HG02798 (cell line): ENCODE measurements at regions not wholly inside any gene's neighbourhood (a gene's known extent, or its start where the extent isn't known, plus 50 kb on each side); places are given as distances from the start of the nearest gene placed in this dataset.
"Not testable (repeated sequence)": the region's sequence is repeated elsewhere in the genome, so short reads cannot be mapped to it uniquely, and the experiment has no call there.

ENCODE experiments used
- ATAC-seq: cut with Tn5 transposase; IDR thresholded peaks from one replicate; pipeline ENCODE4 v1.9.1; 2021; ENCODE audit warnings: mild to moderate bottlenecking; ENCODE audit not compliant: unreplicated experiment, poor library complexity

- ATAC-seq = no peak
Observed at GRCh38 chr2:121818546-121818945, 63.1 kb downstream of the TSN start.

GRCh38 chr2:121819846-121820245 is 64.4 kb downstream of the TSN start:
- ATAC-seq = no peak

- no peak for ATAC-seq
Observed at GRCh38 chr2:121821476-121822158, 66.2 kb downstream of the TSN start.

GRCh38 chr2:121824264-121824663 is 68.8 kb downstream of the TSN start:
- no peak for ATAC-seq

GRCh38 chr2:121825003-121825950 is 69.8 kb downstream of the TSN start:
- ATAC-seq = no peak

- no peak for ATAC-seq
Observed at GRCh38 chr2:121826036-121826435, 70.6 kb downstream of the TSN start.

- ATAC-seq = no peak
Observed at GRCh38 chr2:121828281-121828731, 72.9 kb downstream of the TSN start.

GRCh38 chr2:121830809-121831208 is 75.4 kb downstream of the TSN start:
- ATAC-seq = no peak

- ATAC-seq = no peak
Observed at GRCh38 chr2:121831841-121832240, 76.4 kb downstream of the TSN start.

GRCh38 chr2:121832412-121833357 is 77.2 kb downstream of the TSN start:
- ATAC-seq = peak; percentile 30

GRCh38 chr2:121833358-121833723 is 77.9 kb downstream of the TSN start:
- ATAC-seq = peak; percentile 39

- no peak for ATAC-seq
Observed at GRCh38 chr2:121836611-121837010, 81.2 kb downstream of the TSN start.

- no peak for ATAC-seq
Observed at GRCh38 chr2:121837591-121837990, 82.1 kb downstream of the TSN start.

- no peak for ATAC-seq
Observed at GRCh38 chr2:121838551-121838950, 83.1 kb downstream of the TSN start.

GRCh38 chr2:121839584-121839983 is 84.1 kb downstream of the TSN start:
- ATAC-seq = no peak

GRCh38 chr2:121849236-121849635 is 93.8 kb downstream of the TSN start:
- ATAC-seq = no peak

- not testable (repeated sequence) for ATAC-seq
Observed at GRCh38 chr2:121853149-121853548, 97.7 kb downstream of the TSN start.

GRCh38 chr2:121855510-121855909 is 100.1 kb downstream of the TSN start:
- ATAC-seq = no peak

GRCh38 chr2:121856360-121856759 is 100.9 kb downstream of the TSN start:
- no peak for ATAC-seq

- no peak for ATAC-seq
Observed at GRCh38 chr2:121858369-121858768, 102.9 kb downstream of the TSN start.
